GM23338 (cell line): ENCODE measurements at regions not wholly inside any gene's neighbourhood (a gene's known extent, or its start where the extent isn't known, plus 50 kb on each side); places are given as distances from the start of the nearest gene placed in this dataset.

Experiments
- CTCF ChIP-seq, 2 experiments: fragments of 200-600 bp in 1 of 2; sonication (generic) in 1 of 2; conservative IDR thresholded peaks; 2 replicates each; pipeline versions ENCODE4 v1.5.1 to v1.6.1; 2016 to 2017; ENCODE audit warnings: antibody characterized with exemption in 2 of 2, low read depth in 2 of 2, mild to moderate bottlenecking in 2 of 2, moderate library complexity in 1 of 2
- REST ChIP-seq: IDR thresholded peaks from one replicate; pipeline ENCODE4 v1.6.1; 2018; ENCODE audit warnings: antibody characterized with exemption; ENCODE audit not compliant: unreplicated experiment

- TF ChIP-seq CTCF (conservative IDR thresholded peaks at IDR 0.05; ENCODE audit: low read depth in 2 of 2) (no peak), REST (no peak)
These were observed 86.4 kb upstream of the CHRDL1 start for GRCh38 chrX:110881971-110882370.
